ENCODE measurements at regions not wholly inside any gene's neighbourhood (a gene's known extent, or its start where the extent isn't known, plus 50 kb on each side); places are given as distances from the start of the nearest gene placed in this dataset.

DNA sequence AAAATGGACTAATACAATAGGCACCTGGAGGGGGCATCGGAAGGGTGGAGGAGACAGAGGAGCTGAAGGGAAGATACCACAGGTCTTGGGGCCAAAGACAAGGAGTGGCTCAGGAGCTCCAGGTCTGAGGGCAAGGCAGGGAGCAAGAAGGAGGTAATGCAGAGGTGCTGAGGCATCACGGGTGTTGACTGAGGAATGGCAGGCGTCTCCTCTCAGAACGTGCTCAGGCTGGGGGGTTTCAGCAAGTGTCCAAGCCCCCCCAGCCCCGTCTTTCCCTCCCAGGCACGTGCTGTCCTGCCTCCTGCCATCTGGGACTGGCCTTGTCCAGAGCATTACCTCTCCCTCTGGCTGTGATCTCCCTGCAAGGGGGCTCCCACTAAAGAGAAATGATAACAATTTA lies 265.4 kb downstream of the DCDC2C start:
- no peak for TF ChIP-seq GATA1 (IDR thresholded peaks at IDR 0.05; ENCODE audit: low read depth, low read length)
- TF ChIP-seq POLR2A (IDR thresholded peaks at IDR 0.05; ENCODE audit: low read length): no peak
